Kidney (tissue), 13 donors: ENCODE measurements at regions not wholly inside any gene's neighbourhood (a gene's known extent, or its start where the extent isn't known, plus 50 kb on each side); places are given as distances from the start of the nearest gene placed in this dataset.

Experiments used
- DNase-seq, 5 donors: peaks; one replicate each; pipeline ENCODE4 v3.0.0-alpha.2; 2013 to 2020
- FAIRE-seq: peaks from 2 replicates; lab custom pipeline; 2012; peaks lifted over from hg19 to GRCh38; lab: Jason Lieb, UNC
- H3K27ac ChIP-seq, 2 donors: one replicate each; pipeline ENCODE4 v1.7.0; 2013; ENCODE audit warnings: low read depth in 2 of 2, low read length in 2 of 2, inconsistent platforms in 1 of 2
- H3K27me3 ChIP-seq: one replicate; pipeline ENCODE4 v1.7.1; 2013; ENCODE audit warnings: low read length, inconsistent platforms; ENCODE audit not compliant: control insufficient read depth, insufficient read depth
- H3K36me3 ChIP-seq, 3 donors: one replicate each; pipeline versions ENCODE4 v1.7.0 to v1.7.1; 2013; ENCODE audit warnings: low read length in 3 of 3, control low read depth in 1 of 3, inconsistent platforms in 1 of 3; ENCODE audit not compliant: insufficient read depth in 3 of 3, control insufficient read depth in 2 of 3
- H3K4me1 ChIP-seq, 3 donors: one replicate each; pipeline versions ENCODE4 v1.7.0 to v1.7.1; 2013; ENCODE audit warnings: low read length in 3 of 3, inconsistent platforms in 1 of 3, low read depth in 1 of 3; ENCODE audit not compliant: control insufficient read depth in 2 of 3, insufficient read depth in 2 of 3
- H3K4me3 ChIP-seq, 3 donors: one replicate each; pipeline versions ENCODE4 v1.7.0 to v1.8.1; 2013; ENCODE audit warnings: low read length in 3 of 3, control low read depth in 1 of 3, inconsistent platforms in 1 of 3
- H3K9ac ChIP-seq, 3 donors: one replicate each; pipeline versions ENCODE4 v1.7.0 to v1.7.1; 2013; ENCODE audit warnings: low read length in 3 of 3, control low read depth in 1 of 3, inconsistent platforms in 1 of 3
- H3K9me3 ChIP-seq, 3 donors: one replicate each; pipeline versions ENCODE4 v1.7.0 to v1.7.1; 2013; ENCODE audit warnings: low read length in 3 of 3, control low read depth in 1 of 3, inconsistent platforms in 1 of 3; ENCODE audit not compliant: control insufficient read depth in 2 of 3, insufficient read depth in 1 of 3
- intact Hi-C: fragments of 100-400 bp; cut with DNase I; formaldehyde crosslinking; loops from one replicate; pipeline ENCODE4 v1.11.1; 2022
- TF ChIP-seq, protein P1 (sequence below): IDR thresholded peaks from 3 replicates; pipeline ENCODE4 v1.5.1; 2012; ENCODE audit warnings: mild to moderate bottlenecking, moderate library complexity, borderline replicate concordance; ENCODE audit not compliant: insufficient read depth; ENCODE audit errors: extremely low read depth
- donor health status: control.
- donor health status: control.
- donor health status: control.
- donor health status: control.
- donor health status: control.
- donor health status: DM: yes; HTN: yes; CAD: no.
- donor health status: Normal renal cell carcinoma (clear cell type).

DNA sequence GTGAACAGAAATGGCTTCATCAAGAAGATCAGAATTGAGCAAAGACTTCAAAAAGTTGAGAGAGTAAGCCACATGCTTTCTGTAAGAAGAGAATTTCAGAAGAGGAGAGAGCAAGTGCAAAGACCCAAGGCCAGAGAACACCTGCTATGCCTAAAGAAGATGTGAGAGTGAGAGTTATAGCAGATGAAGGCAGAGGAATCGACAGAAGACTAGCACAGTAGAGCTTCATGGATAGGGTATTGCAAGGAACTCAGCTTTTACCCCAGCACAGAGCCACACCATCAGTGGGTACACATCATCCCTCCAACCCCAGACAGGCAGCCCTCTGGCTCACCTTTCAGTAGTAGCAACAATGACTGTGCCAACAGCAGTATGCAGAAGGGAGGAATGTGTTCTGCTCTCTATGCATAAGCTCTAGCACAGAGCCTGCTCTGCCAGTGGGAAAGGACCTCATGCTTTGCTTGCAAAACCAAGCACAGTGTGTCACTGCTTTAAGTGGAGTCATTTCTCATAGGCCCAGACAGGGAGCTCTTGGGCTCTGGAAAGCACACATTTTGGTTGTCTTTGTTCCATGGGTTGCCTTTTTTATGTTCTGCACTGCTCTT lies 318.6 kb downstream of the NAF1 start:
- Histone ChIP-seq H3K9ac (no peak overlapping the region), H3K27me3 (no peaks in the 10 kb centered on the region), H3K36me3 (no peaks in the 10 kb centered on the region), H3K4me1 (no peaks in the 10 kb centered on the region), H3K9me3 (no peaks in the 10 kb centered on the region), H3K27ac (no peak overlapping the region), H3K4me3 (no peak overlapping the region)
- intact Hi-C loops: no loop called here
- TF ChIP-seq, protein P1, sequence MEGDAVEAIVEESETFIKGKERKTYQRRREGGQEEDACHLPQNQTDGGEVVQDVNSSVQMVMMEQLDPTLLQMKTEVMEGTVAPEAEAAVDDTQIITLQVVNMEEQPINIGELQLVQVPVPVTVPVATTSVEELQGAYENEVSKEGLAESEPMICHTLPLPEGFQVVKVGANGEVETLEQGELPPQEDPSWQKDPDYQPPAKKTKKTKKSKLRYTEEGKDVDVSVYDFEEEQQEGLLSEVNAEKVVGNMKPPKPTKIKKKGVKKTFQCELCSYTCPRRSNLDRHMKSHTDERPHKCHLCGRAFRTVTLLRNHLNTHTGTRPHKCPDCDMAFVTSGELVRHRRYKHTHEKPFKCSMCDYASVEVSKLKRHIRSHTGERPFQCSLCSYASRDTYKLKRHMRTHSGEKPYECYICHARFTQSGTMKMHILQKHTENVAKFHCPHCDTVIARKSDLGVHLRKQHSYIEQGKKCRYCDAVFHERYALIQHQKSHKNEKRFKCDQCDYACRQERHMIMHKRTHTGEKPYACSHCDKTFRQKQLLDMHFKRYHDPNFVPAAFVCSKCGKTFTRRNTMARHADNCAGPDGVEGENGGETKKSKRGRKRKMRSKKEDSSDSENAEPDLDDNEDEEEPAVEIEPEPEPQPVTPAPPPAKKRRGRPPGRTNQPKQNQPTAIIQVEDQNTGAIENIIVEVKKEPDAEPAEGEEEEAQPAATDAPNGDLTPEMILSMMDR: no peak
- FAIRE-seq: no peak
- no peak for DNase-seq

DNA sequence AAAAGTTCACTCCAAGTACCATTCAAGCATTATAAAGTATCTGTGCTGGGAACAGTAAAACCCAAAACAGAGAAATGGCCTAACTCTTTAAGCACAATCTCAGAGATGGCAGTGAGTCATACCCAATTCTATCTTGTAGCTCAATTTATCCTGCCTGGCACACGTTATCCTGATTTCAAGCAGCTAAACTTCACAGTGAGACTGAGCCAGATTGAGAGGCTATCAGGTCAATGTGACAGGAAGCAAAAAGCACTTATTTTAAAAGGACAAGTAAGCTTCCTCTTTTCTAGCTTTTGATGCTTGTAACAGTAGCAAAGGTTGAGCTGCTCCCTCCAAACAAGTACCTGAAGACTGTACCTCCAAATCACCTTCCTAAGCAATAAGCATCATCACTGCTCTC lies 324.9 kb downstream of the NAF1 start:
- Histone ChIP-seq H3K36me3 (no peaks in the 10 kb centered on the region), H3K4me1 (no peaks in the 10 kb centered on the region), H3K27me3 (no peaks in the 10 kb centered on the region), H3K9ac (no peak overlapping the region), H3K27ac (no peak overlapping the region), H3K9me3 (no peaks in the 10 kb centered on the region), H3K4me3 (no peak overlapping the region)
- intact Hi-C loops: no loop called here
- DNase-seq (no peak), FAIRE-seq (no peak)
- TF ChIP-seq, protein P1: no peak

DNA sequence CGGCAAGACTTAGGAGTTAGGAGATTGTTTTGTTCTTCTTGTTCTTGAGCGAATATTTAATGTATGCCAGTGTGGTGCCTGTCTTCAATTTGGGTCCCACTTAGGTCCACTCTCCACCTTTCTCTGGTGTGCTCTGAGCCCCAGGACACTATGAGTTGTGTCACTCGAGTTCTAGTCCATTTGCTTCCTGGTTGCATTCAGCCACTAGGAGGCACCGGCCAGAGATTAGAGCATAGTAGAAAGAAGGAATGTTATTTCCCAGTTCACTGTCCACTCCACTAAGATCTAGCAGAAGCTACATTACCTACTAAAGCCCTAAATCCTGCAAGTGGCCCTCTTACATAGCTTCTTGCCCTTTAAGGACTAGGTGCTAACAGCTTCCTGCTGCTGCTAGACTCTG lies 326.9 kb downstream of the NAF1 start:
- FAIRE-seq (no peak), DNase-seq (no peak)
- H3K36me3 ChIP-seq: no peaks in the 10 kb centered on the region
- peaks cover 0 to 3% (median 0%) of the 10 kb centered on the region in 3 donors for H3K9me3 ChIP-seq
- H3K27ac ChIP-seq: no peak overlapping the region
- no peak overlapping the region for H3K4me3 ChIP-seq
- TF ChIP-seq, protein P1: no peak
- no peaks in the 10 kb centered on the region for H3K27me3 ChIP-seq
- H3K4me1 ChIP-seq: no peaks in the 10 kb centered on the region
- intact Hi-C loops: no loop called here
- no peak overlapping the region for H3K9ac ChIP-seq

DNA sequence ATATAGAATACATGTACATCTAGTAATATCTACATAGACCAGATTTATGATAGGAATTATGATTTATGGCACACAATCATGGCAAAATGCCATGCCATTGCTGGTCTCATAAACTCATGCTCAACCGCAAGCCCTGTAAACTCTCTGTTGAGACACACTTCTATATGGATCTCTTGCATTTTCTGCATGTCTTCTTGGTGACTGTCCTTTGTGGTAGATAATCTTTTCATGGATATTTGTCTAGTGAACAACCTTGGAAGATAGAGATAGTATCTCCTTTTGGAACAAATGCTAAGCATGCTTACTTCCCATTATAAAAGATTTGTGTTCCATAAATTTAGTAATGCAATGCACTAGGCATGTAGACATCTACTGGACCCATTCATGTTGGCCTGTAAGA lies 328.0 kb downstream of the NAF1 start:
- TF ChIP-seq, protein P1: no peak
- no peak overlapping the region for H3K4me3 ChIP-seq
- FAIRE-seq (no peak), DNase-seq (no peak)
- H3K4me1 ChIP-seq: no peaks in the 10 kb centered on the region
- no peaks in the 10 kb centered on the region for H3K36me3 ChIP-seq
- H3K27me3 ChIP-seq: no peaks in the 10 kb centered on the region
- H3K27ac ChIP-seq: no peak overlapping the region
- H3K9ac ChIP-seq: no peak overlapping the region
- intact Hi-C loops: no loop called here
- H3K9me3 ChIP-seq: peaks cover 0 to 3% (median 0%) of the 10 kb centered on the region in 3 donors
